ENCODE measurements at regions not wholly inside any gene's neighbourhood (a gene's known extent, or its start where the extent isn't known, plus 50 kb on each side); places are given as distances from the start of the nearest gene placed in this dataset.

GRCh38 chr6:113629256-113629655, 227.9 kb upstream of the MARCKS start:
- no peak for TF ChIP-seq GABPA (IDR thresholded peaks at IDR 0.05; ENCODE audit: low read depth)
- TF ChIP-seq SPI1 (IDR thresholded peaks at IDR 0.05; ENCODE audit: borderline replicate concordance, low read depth) = no peak
- no peak for TF ChIP-seq REST (IDR thresholded peaks at IDR 0.05; ENCODE audit: insufficient replicate concordance, low read depth)
- no peak for TF ChIP-seq POLR2AphosphoS5 (IDR thresholded peaks at IDR 0.05; ENCODE audit: low read depth)
- no peak for TF ChIP-seq CTCF (IDR thresholded peaks at IDR 0.05; ENCODE audit: insufficient read depth, low read length)
- DNase-seq (ENCODE audit: low read depth in 1 of 2, low spot score in 1 of 2) = no peak
- no peaks in the 10 kb centered on the region for H3K27me3 ChIP-seq (ENCODE audit: insufficient read depth, poor library complexity, severe bottlenecking)
- H3K27ac ChIP-seq (replicated peaks) = no peak overlapping the region; the same call in 1 of the 2 replicates
- H3K4me3 ChIP-seq (replicated peaks; ENCODE audit: insufficient read depth, low read length) = no peak overlapping the region

GRCh38 chr6:113629975-113630737, 227.0 kb upstream of the MARCKS start:
- TF ChIP-seq SPI1 (IDR thresholded peaks at IDR 0.05; ENCODE audit: borderline replicate concordance, low read depth) = no peak
- TF ChIP-seq CTCF (IDR thresholded peaks at IDR 0.05; ENCODE audit: insufficient read depth, low read length) = no peak
- no peak for TF ChIP-seq GABPA (IDR thresholded peaks at IDR 0.05; ENCODE audit: low read depth)
- no peak for TF ChIP-seq POLR2AphosphoS5 (IDR thresholded peaks at IDR 0.05; ENCODE audit: low read depth)
- TF ChIP-seq REST (IDR thresholded peaks at IDR 0.05; ENCODE audit: insufficient replicate concordance, low read depth) = no peak
- peak overlapping the region; percentile 71 for H3K27ac ChIP-seq (replicated peaks)
- no peaks in the 10 kb centered on the region for H3K27me3 ChIP-seq (ENCODE audit: insufficient read depth, poor library complexity, severe bottlenecking)
- peak in 1 of 2 experiments; percentile 35 for DNase-seq (ENCODE audit: low read depth in 1 of 2, low spot score in 1 of 2)
- H3K4me3 ChIP-seq (replicated peaks; ENCODE audit: insufficient read depth, low read length) = no peak overlapping the region

GRCh38 chr6:113630738-113631535, 226.2 kb upstream of the MARCKS start:
- peak overlapping the region; percentile 71 for H3K27ac ChIP-seq (replicated peaks)
- no peak overlapping the region for H3K4me3 ChIP-seq (replicated peaks; ENCODE audit: insufficient read depth, low read length)
- TF ChIP-seq REST (IDR thresholded peaks at IDR 0.05; ENCODE audit: insufficient replicate concordance, low read depth) = no peak
- peak; percentile 9; the same call in 1 of the 2 replicates for TF ChIP-seq SPI1 (IDR thresholded peaks at IDR 0.05; ENCODE audit: borderline replicate concordance, low read depth)
- H3K27me3 ChIP-seq (ENCODE audit: insufficient read depth, poor library complexity, severe bottlenecking) = no peaks in the 10 kb centered on the region
- DNase-seq (ENCODE audit: low read depth in 1 of 2, low spot score in 1 of 2) = peak in 1 of 2 experiments; percentile 64
